ENCODE measurements at regions not wholly inside any gene's neighbourhood (a gene's known extent, or its start where the extent isn't known, plus 50 kb on each side); places are given as distances from the start of the nearest gene placed in this dataset.

- no peak overlapping the region for H3K27ac Mint-ChIP-seq
- no peak overlapping the region for H3K23ac ChIP-seq (ENCODE audit: insufficient read length, low read depth, low read length)
- H3K4ac ChIP-seq (ENCODE audit: low read depth, low read length): no peak overlapping the region
- no peaks in the 10 kb centered on the region for H3K9me3 ChIP-seq (ENCODE audit: control insufficient read depth, low read depth, low read length)
- WGBS (ENCODE audit: extremely low coverage, insufficient read length, low lambda C conversion rate): no CpG with 5 or more reads among the region's 3 CpGs
- H4K5ac ChIP-seq (ENCODE audit: insufficient read length, low read depth, low read length): no peak overlapping the region
- peaks cover 3% of the 10 kb centered on the region; the same call in 1 of the 2 replicates for H3K4me1 ChIP-seq (ENCODE audit: insufficient read depth, low read length)
- no peaks in the 10 kb centered on the region for H3K79me2 ChIP-seq (ENCODE audit: insufficient read depth, low read length)
- no peak overlapping the region for H2AFZ ChIP-seq (ENCODE audit: low read length)
- H2AK5ac ChIP-seq (ENCODE audit: insufficient read length, low read length): no peak overlapping the region
- H3K4me2 ChIP-seq (ENCODE audit: insufficient read depth, insufficient read length, low read length): no peak overlapping the region
- H4K8ac ChIP-seq (replicated peaks; ENCODE audit: insufficient read length, low read depth, low read length): no peak overlapping the region
- H4K20me1 ChIP-seq (ENCODE audit: control insufficient read depth, insufficient read depth, insufficient read length): no peaks in the 10 kb centered on the region
- H3K27me3 ChIP-seq (ENCODE audit: insufficient read depth, low read length): no peaks in the 10 kb centered on the region
- H3K27ac ChIP-seq (ENCODE audit: insufficient read length, low read depth, low read length): no peak overlapping the region
- no peak overlapping the region for H3T11ph ChIP-seq (ENCODE audit: low read length)
- H2BK15ac ChIP-seq (ENCODE audit: low read depth, low read length): no peak overlapping the region
- H3K4me1 Mint-ChIP-seq: peaks cover 7 to 12% of the 10 kb centered on the region in 2 experiments
- no peaks in the 10 kb centered on the region for H3K23me2 ChIP-seq (ENCODE audit: insufficient read length, low read depth, low read length, poor library complexity, severe bottlenecking)
- no peak overlapping the region for H3K18ac ChIP-seq (ENCODE audit: insufficient read length, low read depth, low read length)
- no peak overlapping the region for H3K56ac ChIP-seq (ENCODE audit: insufficient read length, low read depth, low read length)
- no peak overlapping the region for H4K91ac ChIP-seq (ENCODE audit: insufficient read length, low read depth, low read length)
- H2BK12ac ChIP-seq (ENCODE audit: insufficient read length, low read depth, low read length): no peak overlapping the region
- peaks cover 0 to 5% (median 3%) of the 10 kb centered on the region in 3 experiments; a peak in 2 of 7 replicates for H3K36me3 Mint-ChIP-seq (ENCODE audit: insufficient read depth in 1 of 3, low read depth in 3 of 3)
- DNase-seq: no peak
- H2BK5ac ChIP-seq (ENCODE audit: insufficient read length, low read length): no peak overlapping the region
- no peak for TF ChIP-seq CTCF (conservative IDR thresholded peaks at IDR 0.05)
- H2BK120ac ChIP-seq (ENCODE audit: low read depth, low read length, poor library complexity, severe bottlenecking): no peak overlapping the region
- no peak overlapping the region for H3K4me3 Mint-ChIP-seq
- no peak overlapping the region for H3K14ac ChIP-seq (ENCODE audit: insufficient read depth, low read length)
- no peaks in the 10 kb centered on the region for H3K79me1 ChIP-seq (ENCODE audit: insufficient read depth, low read depth, low read length, poor library complexity, severe bottlenecking)
- no peak overlapping the region for H3K9ac ChIP-seq (ENCODE audit: extremely low read depth, insufficient read length, low read length)
- peaks cover 3% of the 10 kb centered on the region in 2 experiments; a peak in 3 of 5 replicates for H3K9me3 Mint-ChIP-seq
- no peak overlapping the region for H2BK20ac ChIP-seq (ENCODE audit: low read depth, low read length, poor library complexity, severe bottlenecking)
- H3K27me3 Mint-ChIP-seq (ENCODE audit: low read depth): no peaks in the 10 kb centered on the region
Measured at GRCh38 chr13:59111751-59112171, 1052.0 kb downstream of the DIAPH3 start.
